ENCODE measurements at regions not wholly inside any gene's neighbourhood (a gene's known extent, or its start where the extent isn't known, plus 50 kb on each side); places are given as distances from the start of the nearest gene placed in this dataset.

- H3K27me3 ChIP-seq (ENCODE audit: control insufficient read depth, insufficient read depth, low read length), result no peaks in the 10 kb centered on the region
- TF ChIP-seq CTCF (IDR thresholded peaks at IDR 0.05; ENCODE audit: insufficient read depth, low read depth, low read length), result no peak
- ChIA-PET POLR2A (no interaction called here), CTCF (no interaction called here)
- no peak overlapping the region for H3K4me3 ChIP-seq (ENCODE audit: low read depth, low read length)
- DNase-seq (ENCODE audit: low read depth), result no peak
- no peaks in the 10 kb centered on the region for H3K36me3 ChIP-seq (ENCODE audit: control insufficient read depth, insufficient read depth, low read length)
Observed at GRCh38 chr18:8938817-8939216, 163.7 kb upstream of the NDUFV2 start.

DNA sequence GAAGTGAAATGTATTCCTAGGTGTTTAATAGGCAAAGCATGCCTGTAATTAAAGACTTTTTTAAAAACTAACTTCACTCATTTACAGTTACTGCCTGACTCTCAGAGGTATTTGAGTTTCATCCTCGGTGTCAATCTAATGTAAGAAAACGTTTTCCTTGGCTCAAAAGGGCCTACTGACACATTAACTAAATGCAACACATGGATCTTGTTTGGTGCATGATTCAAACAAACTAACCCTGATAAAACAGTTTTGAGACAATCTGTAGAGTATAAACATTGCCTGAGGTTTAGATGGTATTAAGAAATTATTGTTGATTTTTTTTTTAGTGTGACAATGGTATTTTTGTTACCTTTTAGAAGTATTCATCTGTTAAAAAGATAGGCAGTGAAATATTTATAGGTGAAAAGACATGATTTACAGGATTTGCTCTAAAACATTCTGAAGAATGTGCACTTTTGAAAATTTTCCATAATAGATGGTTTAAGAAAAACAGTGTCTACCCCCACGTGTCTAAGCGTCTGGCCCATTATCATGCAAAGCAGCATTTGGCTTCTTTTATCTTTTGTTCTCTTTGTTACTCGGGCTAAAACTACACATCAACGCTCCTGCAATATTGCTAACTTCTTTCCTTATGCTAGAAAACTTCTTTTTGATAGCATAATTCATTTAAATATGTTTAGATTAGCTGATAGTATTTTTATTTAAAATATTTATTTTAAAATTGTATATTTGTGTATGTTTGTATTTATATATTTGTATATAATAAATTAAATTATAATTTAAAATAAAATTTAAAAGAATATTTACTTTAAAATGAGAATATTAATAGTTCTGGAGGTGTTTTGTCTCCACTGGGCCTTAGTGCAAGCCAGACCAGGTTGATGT lies 160.2 kb upstream of the NDUFV2 start:
- ChIA-PET POLR2A (no interaction called here), CTCF (interaction anchor here (2.5 kb wide), 1 partner anchor 40 kb away, joined by 14 read pairs; no protein-coding TSS in a partner anchor)
- Histone ChIP-seq H3K27me3 (ENCODE audit: control insufficient read depth, insufficient read depth, low read length) (no peaks in the 10 kb centered on the region), H3K4me3 (ENCODE audit: low read depth, low read length) (no peak overlapping the region), H3K36me3 (ENCODE audit: control insufficient read depth, insufficient read depth, low read length) (no peaks in the 10 kb centered on the region)
- no peak for TF ChIP-seq CTCF (IDR thresholded peaks at IDR 0.05; ENCODE audit: insufficient read depth, low read depth, low read length)
- DNase-seq (ENCODE audit: low read depth), result no peak

- Histone ChIP-seq H3K4me3 (ENCODE audit: low read depth, low read length) (no peak overlapping the region), H3K27me3 (ENCODE audit: control insufficient read depth, insufficient read depth, low read length) (no peaks in the 10 kb centered on the region), H3K36me3 (ENCODE audit: control insufficient read depth, insufficient read depth, low read length) (no peaks in the 10 kb centered on the region)
- CTCF ChIA-PET, result interaction anchor here (1.0 to 2.5 kb wide), 3 partner anchors 28 to 130 kb away, joined by 3 to 14 read pairs (median 3); no protein-coding TSS in a partner anchor
- DNase-seq (ENCODE audit: low read depth), result no peak
- no peak for TF ChIP-seq CTCF (IDR thresholded peaks at IDR 0.05; ENCODE audit: insufficient read depth, low read depth, low read length)
- POLR2A ChIA-PET, result no interaction called here
Observed at GRCh38 chr18:8942909-8943545, 159.5 kb upstream of the NDUFV2 start.

- ChIA-PET POLR2A (no interaction called here), CTCF (interaction anchor here (0.8 to 2.5 kb wide), 5 partner anchors 16 to 131 kb away, joined by 3 to 14 read pairs (median 3); no protein-coding TSS in a partner anchor)
- DNase-seq (ENCODE audit: low read depth), result no peak
- Histone ChIP-seq H3K36me3 (ENCODE audit: control insufficient read depth, insufficient read depth, low read length) (no peaks in the 10 kb centered on the region), H3K27me3 (ENCODE audit: control insufficient read depth, insufficient read depth, low read length) (no peaks in the 10 kb centered on the region), H3K4me3 (ENCODE audit: low read depth, low read length) (no peak overlapping the region)
- no peak for TF ChIP-seq CTCF (IDR thresholded peaks at IDR 0.05; ENCODE audit: insufficient read depth, low read depth, low read length)
Observed at GRCh38 chr18:8943900-8944870, 158.3 kb upstream of the NDUFV2 start.

Measured in BJ (cell line).